ENCODE measurements at regions not wholly inside any gene's neighbourhood (a gene's known extent, or its start where the extent isn't known, plus 50 kb on each side); places are given as distances from the start of the nearest gene placed in this dataset.
"Not testable (repeated sequence)": the region's sequence is repeated elsewhere in the genome, so short reads cannot be mapped to it uniquely, and the experiment has no call there.

DNA sequence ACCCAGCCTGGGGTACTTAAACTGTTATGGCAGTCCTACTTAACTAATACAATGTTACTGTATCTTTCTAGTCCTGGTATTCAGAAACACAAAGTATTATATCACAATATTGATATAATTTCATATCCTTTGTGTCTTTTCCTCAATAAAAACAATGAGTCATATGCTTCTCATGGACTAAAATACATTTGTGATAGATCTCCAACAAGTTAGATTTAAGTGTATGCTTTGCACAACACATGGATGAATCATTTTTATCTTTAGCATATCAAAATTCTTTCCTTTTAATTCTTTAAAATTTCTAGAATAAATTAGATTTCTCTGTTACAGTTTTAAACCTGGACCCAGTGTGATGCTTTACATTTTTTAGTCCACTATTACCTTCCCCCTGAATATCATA is 1357.8 kb upstream of the ATXN8OS start:
- DNase-seq: no peak

DNA sequence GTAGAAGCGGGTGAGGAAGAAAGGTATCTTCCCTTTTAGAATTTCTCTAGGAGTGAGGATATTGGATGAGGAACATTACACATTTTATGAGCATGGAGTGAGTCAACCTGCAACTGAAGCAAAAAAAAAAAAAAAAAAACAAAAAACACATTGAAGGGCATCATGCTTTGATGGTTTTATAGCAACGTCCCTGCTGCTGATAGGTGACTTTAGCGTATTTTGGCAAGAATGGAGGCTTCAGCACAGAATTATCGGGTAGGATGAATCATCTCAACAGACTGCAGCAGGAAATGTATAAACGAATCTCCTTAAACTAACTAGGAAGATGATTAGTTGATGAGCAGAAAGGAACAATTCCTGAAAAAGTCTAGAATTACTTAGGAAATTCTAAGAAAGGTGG is 1359.6 kb upstream of the ATXN8OS start:
- DNase-seq: no peak

DNA sequence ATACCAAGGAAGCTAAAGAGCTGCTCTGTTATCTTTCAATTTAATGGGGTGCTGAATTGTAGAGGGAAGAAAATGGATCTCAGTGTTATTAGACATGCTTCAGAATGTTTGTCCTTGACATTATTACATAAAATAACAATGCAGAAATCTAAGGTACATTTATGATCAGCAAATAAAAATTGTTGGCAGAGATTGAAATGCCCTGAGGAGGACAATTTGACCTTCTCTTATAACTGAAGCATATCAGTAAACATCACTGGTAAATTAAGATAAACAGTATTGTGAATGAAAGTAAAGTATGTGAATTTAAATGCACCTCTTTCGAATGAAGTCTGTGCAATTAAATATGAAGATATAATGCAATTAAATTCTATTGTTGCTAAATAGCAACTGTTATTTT is 1362.1 kb upstream of the ATXN8OS start:
- DNase-seq: no peak

GRCh38 chr13:68736961-68737360 is 1370.7 kb upstream of the ATXN8OS start:
- peak in 1 of 2 experiments; percentile 7 for DNase-seq

GRCh38 chr13:68727798-68728197 is 1379.8 kb upstream of the ATXN8OS start:
- no peak for DNase-seq

DNA sequence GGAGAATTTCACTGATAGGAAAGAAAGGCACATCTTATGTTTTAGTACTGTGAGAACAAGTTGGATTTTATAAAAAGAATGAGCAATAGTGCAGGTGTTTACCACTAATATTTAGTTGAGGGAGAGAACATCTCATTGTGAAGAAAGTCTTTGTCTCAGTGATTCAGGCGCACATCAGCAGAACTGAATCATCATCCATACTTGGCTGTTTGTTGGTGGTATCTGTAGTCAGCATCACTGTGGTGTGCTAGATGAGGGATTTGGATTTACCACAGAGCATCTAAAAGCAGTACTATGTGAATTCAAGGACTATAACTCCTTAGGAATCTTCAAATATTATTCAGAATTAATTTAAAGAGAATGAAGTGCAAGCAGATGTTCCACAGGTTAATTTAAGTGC is 1380.5 kb upstream of the ATXN8OS start:
- no peak for DNase-seq

- peak; percentile 22 to 29 for DNase-seq
These were observed 1387.8 kb upstream of the ATXN8OS start for GRCh38 chr13:68719815-68720214.

DNA sequence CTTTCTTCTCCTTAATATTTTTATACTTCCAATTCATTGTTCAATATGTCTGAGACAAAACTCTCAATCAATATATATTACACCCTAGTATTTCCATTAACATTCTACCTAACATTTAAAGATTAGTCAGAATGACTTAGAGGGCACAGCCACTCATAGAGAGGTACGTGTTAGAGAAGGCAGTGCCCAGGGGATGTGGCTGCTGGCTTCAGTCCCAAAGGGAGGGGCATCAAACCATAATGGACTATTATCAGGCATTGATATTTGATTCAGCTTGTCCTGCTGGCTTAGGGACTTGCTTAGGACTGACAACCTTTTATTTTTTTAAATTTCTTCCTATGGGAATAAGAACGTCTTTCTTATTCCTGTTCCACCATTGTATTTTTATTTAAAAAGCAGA is 1392.0 kb upstream of the ATXN8OS start:
- DNase-seq: no peak

GRCh38 chr13:68714292-68714691 is 1393.3 kb upstream of the ATXN8OS start:
- DNase-seq: no peak

DNA sequence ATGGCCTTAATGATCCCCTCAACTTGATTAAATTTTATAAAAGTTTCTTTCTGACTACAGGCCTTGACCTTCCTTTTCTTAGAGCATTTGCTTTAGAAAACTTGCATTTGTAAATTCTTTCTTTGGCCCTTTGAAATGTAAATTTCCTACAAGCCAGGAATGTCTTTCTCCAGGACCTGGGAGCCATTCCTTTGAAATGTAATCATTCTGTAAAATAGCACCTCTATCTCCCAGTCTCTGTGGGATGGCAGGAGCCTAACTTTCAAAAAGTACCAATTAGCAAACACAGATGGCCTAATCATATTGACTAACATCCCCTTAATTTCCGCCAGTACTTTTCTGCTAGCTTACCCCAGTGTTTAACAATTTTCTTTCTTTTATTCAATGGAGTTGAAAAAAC is 1394.2 kb upstream of the ATXN8OS start:
- no peak for DNase-seq

GRCh38 chr13:68708336-68708908 is 1399.2 kb upstream of the ATXN8OS start:
- no peak for DNase-seq

- not testable (repeated sequence) for DNase-seq
These were observed 1401.6 kb upstream of the ATXN8OS start for GRCh38 chr13:68706044-68706443.

- peak; percentile 40 to 50 for DNase-seq
These were observed 1410.1 kb upstream of the ATXN8OS start for GRCh38 chr13:68697551-68697950.

GRCh38 chr13:68696907-68697306 is 1410.7 kb upstream of the ATXN8OS start:
- no peak for DNase-seq

DNA sequence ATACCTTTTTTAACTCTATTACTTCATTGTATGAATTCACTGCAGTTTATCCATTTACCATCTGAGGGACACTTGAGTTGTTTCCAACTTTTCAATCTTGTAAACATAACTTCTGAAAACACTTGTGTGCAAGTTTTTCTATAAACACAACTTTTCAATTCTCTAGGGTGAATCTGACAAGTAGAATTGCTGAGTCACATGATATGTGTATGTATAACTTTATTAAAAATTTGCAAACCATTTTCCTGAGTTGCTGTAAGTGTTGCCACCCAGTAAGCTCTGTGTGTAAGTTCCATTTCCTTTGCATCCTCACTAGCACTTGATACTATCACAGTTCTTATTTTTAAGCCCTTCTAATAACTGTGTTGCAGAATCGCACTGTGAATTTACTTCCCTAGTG is 1415.6 kb upstream of the ATXN8OS start:
- DNase-seq: no peak

DNA sequence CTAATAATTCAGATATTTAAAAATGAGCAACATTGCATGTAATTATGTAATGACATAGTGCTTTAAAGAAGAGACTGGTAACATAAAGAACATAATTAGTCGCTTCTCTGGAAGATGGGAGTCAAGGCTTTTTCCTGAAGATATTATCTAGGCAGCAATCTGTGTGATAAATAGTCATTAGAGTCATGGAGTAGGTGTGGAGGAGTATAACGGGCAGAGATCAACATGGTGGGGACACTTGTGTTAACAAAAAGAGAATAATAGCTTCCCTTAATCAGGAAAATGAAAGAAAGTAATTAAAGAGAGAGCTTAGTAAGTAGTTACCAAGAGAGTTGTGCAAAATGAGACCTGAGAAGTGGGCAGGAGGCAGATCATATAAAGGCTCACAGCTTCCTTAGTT is 1417.1 kb upstream of the ATXN8OS start:
- no peak for DNase-seq

DNA sequence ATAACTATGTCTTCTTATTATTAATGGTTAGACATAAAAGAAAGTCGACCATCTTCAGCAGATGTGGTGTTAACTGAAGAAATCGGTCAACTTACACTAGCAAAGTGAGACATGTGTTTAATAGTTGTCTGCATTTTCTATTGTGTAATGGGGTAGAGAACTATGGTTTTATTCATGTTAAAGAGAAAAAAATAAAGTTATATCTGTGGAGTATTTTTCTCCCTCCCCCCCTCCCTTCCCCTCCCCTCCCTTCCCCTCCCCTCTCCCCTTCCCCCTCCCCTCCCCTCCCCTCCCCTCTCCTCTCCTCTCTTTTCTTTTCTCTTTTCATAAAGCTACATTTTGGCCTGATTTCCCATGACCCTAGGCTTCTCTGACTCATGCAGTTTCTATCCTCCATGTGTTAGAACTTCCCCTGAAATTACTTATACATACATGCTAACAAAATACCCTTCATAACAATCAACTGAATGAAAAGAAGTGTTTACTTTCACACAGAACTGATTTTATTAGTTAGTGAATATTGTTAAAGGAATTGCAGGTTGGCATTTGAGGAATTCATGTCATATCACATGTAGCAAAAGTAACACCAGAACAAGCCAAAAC is 1431.0 kb upstream of the ATXN8OS start:
- no peak for DNase-seq

DNA sequence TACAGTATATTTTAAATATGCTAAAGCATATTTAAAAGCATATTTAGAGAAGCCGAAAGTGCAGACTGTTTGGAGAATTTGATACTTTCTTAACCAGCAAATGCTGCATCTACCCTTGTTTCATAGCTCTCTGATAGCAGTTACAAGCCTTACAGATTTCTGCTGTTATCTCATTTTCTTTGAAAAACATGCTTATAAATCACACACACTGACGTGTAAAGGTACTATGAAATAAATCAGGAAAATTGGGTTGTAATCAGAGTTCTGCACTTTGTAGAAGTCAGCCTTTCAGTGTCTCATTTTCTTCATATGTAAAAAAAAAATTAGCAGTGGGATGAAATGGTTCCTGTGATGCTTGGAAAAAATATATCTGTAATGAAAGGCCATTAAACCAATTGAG is 1432.4 kb upstream of the ATXN8OS start:
- no peak for DNase-seq

- DNase-seq: no peak
These were observed 1437.7 kb upstream of the PCDH9 start for GRCh38 chr13:68667863-68668262.

DNA sequence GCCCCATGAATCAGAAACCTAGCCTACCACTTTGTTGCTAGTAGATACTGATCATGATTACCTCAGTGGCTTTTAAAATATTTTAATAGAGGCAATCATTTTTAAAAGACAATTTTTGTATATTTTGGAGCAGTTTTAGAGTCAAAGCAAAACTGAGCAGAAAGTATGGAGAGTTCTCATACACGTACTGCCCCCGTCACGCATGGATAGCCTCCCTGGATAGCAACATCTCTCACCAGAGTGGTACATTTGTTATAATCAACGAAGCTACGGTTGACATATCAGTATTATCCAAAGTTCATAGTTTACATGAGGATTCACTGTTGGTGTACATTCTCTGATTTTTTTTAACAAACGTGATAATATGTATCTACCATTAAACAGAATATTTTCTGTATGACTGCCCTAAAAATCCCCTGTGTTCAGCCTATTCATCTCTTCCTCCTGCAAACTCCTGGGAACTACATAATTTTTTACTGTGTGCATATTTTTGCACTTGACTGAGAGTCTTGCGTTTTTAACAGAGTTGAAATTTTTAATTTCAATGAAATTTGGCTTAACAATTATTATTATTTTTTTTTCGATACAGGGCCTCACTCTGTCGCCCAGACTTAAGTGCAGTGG is 1436.8 kb upstream of the PCDH9 start:
- DNase-seq: no peak

GRCh38 chr13:68645814-68646213 is 1415.7 kb upstream of the PCDH9 start:
- no peak for DNase-seq

GRCh38 chr13:68644611-68645010 is 1414.5 kb upstream of the PCDH9 start:
- DNase-seq: no peak

- DNase-seq: no peak
These were observed 1406.6 kb upstream of the PCDH9 start for GRCh38 chr13:68636784-68637183.

GRCh38 chr13:68628994-68629393 is 1398.9 kb upstream of the PCDH9 start:
- DNase-seq: no peak

- DNase-seq: no peak
These were observed 1397.2 kb upstream of the PCDH9 start for GRCh38 chr13:68627379-68627778.
